HEK293 (cell line): ENCODE measurements at regions not wholly inside any gene's neighbourhood (a gene's known extent, or its start where the extent isn't known, plus 50 kb on each side); places are given as distances from the start of the nearest gene placed in this dataset.

Experiments used
- CTCF ChIA-PET: fragments of 350-600 bp; formaldehyde crosslinking; extraction: SDS; loops from one replicate; lab custom pipeline; 2021; ENCODE audit warnings: antibody characterized with exemption; lab: Yijun Ruan, JAX
- POLR2A ChIA-PET: fragments of 300-600 bp; formaldehyde crosslinking; extraction: SDS; loops from one replicate; lab custom pipeline; 2020; ENCODE audit warnings: antibody characterized with exemption, inconsistent platforms; lab: Yijun Ruan, JAX
- H3K27ac ChIP-seq: fragments of 200-500 bp; sonication (Bioruptor generic); 2 replicates; pipeline ENCODE4 v1.5.1; 2014; ENCODE audit warnings: low read depth, low read length, control low read depth, inconsistent platforms; ENCODE audit errors: extremely low read depth
- H3K36me3 ChIP-seq, 2 experiments: fragments of 200-500 bp in 1 of 2; sonication (Bioruptor generic) in 1 of 2; 1 replicate in 1 of 2; 2 replicates in 1 of 2; pipeline ENCODE4 v1.5.1; 2014 to 2017; ENCODE audit warnings: inconsistent platforms in 2 of 2, low read length in 2 of 2; ENCODE audit not compliant: control insufficient read depth in 2 of 2, insufficient read depth in 1 of 2
- H3K4me1 ChIP-seq: fragments of 200-500 bp; sonication (Bioruptor generic); 2 replicates; pipeline ENCODE4 v1.5.1; 2014; ENCODE audit warnings: mild to moderate bottlenecking, low read length, inconsistent platforms; ENCODE audit not compliant: control insufficient read depth, insufficient read depth
- H3K4me3 ChIP-seq: 2 replicates; pipeline ENCODE4 v1.5.1; 2011; ENCODE audit warnings: low read depth, mild to moderate bottlenecking, control low read depth, low read length, moderate library complexity
- H3K9me3 ChIP-seq: fragments of 200-500 bp; sonication (Bioruptor generic); 2 replicates; pipeline ENCODE4 v1.5.1; 2014; ENCODE audit warnings: low read depth, low read length, inconsistent platforms; ENCODE audit not compliant: control insufficient read depth, insufficient read depth
- IKZF3 ChIP-seq: fragments of 450-650 bp; IDR thresholded peaks from 2 replicates; pipeline ENCODE4 v1.5.0; 2018; ENCODE audit warnings: missing biosample characterization, mild to moderate bottlenecking, missing genetic modification characterization, moderate library complexity
- SP2 ChIP-seq: fragments of 450-650 bp; formaldehyde crosslinking; IDR thresholded peaks from 2 replicates; pipeline ENCODE4 v1.5.1; 2016; ENCODE audit warnings: missing biosample characterization, missing genetic modification characterization
- WT1 ChIP-seq: fragments of 450-650 bp; formaldehyde crosslinking; IDR thresholded peaks from 2 replicates; pipeline ENCODE4 v1.5.1; 2016; ENCODE audit warnings: missing biosample characterization, missing genetic modification characterization
- YY1 ChIP-seq: fragments of 450-650 bp; formaldehyde crosslinking; IDR thresholded peaks from 2 replicates; pipeline ENCODE4 v1.5.1; 2018; ENCODE audit warnings: missing biosample characterization, missing genetic modification characterization
- ZEB2 ChIP-seq: fragments of 450-650 bp; formaldehyde crosslinking; IDR thresholded peaks from 2 replicates; pipeline ENCODE4 v1.5.1; 2016; ENCODE audit warnings: missing biosample characterization, missing genetic modification characterization
- ZNF146 ChIP-seq: fragments of 450-650 bp; formaldehyde crosslinking; IDR thresholded peaks from 2 replicates; pipeline ENCODE4 v1.5.1; 2016; ENCODE audit warnings: missing biosample characterization, missing genetic modification characterization
- ZNF184 ChIP-seq: fragments of 450-650 bp; IDR thresholded peaks from 2 replicates; pipeline ENCODE4 v1.5.1; 2018; ENCODE audit warnings: missing biosample characterization, mild to moderate bottlenecking, missing genetic modification characterization
- ZNF223 ChIP-seq: fragments of 450-650 bp; formaldehyde crosslinking; IDR thresholded peaks from 2 replicates; pipeline ENCODE4 v1.5.1; 2016; ENCODE audit warnings: missing biosample characterization, missing genetic modification characterization
- ZNF324 ChIP-seq: fragments of 450-650 bp; formaldehyde crosslinking; IDR thresholded peaks from 2 replicates; pipeline ENCODE4 v1.5.1; 2016; ENCODE audit warnings: missing biosample characterization, missing genetic modification characterization
- ZNF341 ChIP-seq: fragments of 450-650 bp; formaldehyde crosslinking; IDR thresholded peaks from 2 replicates; pipeline ENCODE4; 2016; ENCODE audit warnings: low read depth, missing biosample characterization, missing genetic modification characterization
- ZNF530 ChIP-seq: fragments of 450-650 bp; formaldehyde crosslinking; IDR thresholded peaks from 2 replicates; pipeline ENCODE4 v1.5.1; 2016; ENCODE audit warnings: low read depth, missing biosample characterization, missing genetic modification characterization
- ZNF558 ChIP-seq: fragments of 450-650 bp; formaldehyde crosslinking; IDR thresholded peaks from 2 replicates; pipeline ENCODE4 v1.5.1; 2016; ENCODE audit warnings: missing biosample characterization, missing genetic modification characterization
- ZNF658 ChIP-seq: fragments of 450-650 bp; formaldehyde crosslinking; IDR thresholded peaks from 2 replicates; pipeline ENCODE4; 2016; ENCODE audit warnings: missing biosample characterization, missing genetic modification characterization
- ZNF830 ChIP-seq: fragments of 450-650 bp; IDR thresholded peaks from 2 replicates; pipeline ENCODE4 v1.5.0; 2018; ENCODE audit warnings: missing biosample characterization, missing genetic modification characterization, low read depth, mild to moderate bottlenecking, moderate library complexity
- ZNF843 ChIP-seq: fragments of 450-650 bp; formaldehyde crosslinking; IDR thresholded peaks from 2 replicates; pipeline ENCODE4 v1.5.1; 2016; ENCODE audit warnings: missing biosample characterization, missing genetic modification characterization
- ZSCAN16 ChIP-seq: fragments of 450-650 bp; formaldehyde crosslinking; IDR thresholded peaks from 2 replicates; pipeline ENCODE4 v1.5.1; 2016; ENCODE audit warnings: missing biosample characterization, missing genetic modification characterization
- ZXDB ChIP-seq: fragments of 450-650 bp; formaldehyde crosslinking; IDR thresholded peaks from 2 replicates; pipeline ENCODE4 v1.5.1; 2016; ENCODE audit warnings: missing biosample characterization, missing genetic modification characterization
- TF ChIP-seq, protein P1 (sequence below): fragments of 450-650 bp; formaldehyde crosslinking; optimal IDR thresholded peaks from 2 replicates; pipeline ENCODE3; 2016; ENCODE audit warnings: missing biosample characterization, mild to moderate bottlenecking, missing genetic modification characterization
- TF ChIP-seq, protein P2 (sequence below): fragments of 450-650 bp; formaldehyde crosslinking; IDR thresholded peaks from 2 replicates; pipeline ENCODE4 v1.5.1; 2016; ENCODE audit warnings: missing biosample characterization, missing genetic modification characterization
- TF ChIP-seq, protein P3 (sequence below): fragments of 450-650 bp; IDR thresholded peaks from 2 replicates; pipeline ENCODE4 v1.5.1; 2018; ENCODE audit warnings: missing biosample characterization, mild to moderate bottlenecking, missing genetic modification characterization

DNA sequence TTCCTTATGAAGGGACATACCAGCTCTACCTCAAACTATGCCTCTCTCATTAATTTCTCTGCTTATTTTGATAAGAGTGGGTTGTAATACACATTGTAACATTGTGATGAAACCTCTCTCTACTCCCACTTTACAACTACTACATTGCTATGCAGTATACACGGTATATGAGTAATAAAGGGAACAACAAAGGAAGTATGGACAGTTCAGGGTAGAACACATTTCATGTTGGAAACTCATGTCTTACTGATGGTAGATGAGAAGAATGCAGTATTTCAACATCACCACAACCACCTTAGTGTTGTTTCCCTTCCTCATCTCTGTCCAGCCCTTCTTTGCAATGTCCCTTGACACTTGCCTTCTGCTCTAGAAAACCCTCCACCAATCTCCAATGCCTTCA, 515.9 kb upstream of the CELF4 start:
- TF ChIP-seq YY1 (tag by site-specific recombination) (no peak), ZNF184 (no peak), SP2 (tag by site-specific recombination) (no peak), ZXDB (no peak), ZNF558 (tag by site-specific recombination) (no peak), WT1 (tag by site-specific recombination) (no peak), ZNF324 (tag by site-specific recombination) (no peak), ZNF341 (tag by site-specific recombination) (no peak), ZEB2 (tag by site-specific recombination) (no peak), ZNF843 (no peak), ZNF223 (tag by site-specific recombination) (no peak), ZNF146 (tag by site-specific recombination) (no peak), IKZF3 (tag by site-specific recombination) (no peak), ZNF530 (tag by site-specific recombination) (no peak)
- TF ChIP-seq, protein P1, sequence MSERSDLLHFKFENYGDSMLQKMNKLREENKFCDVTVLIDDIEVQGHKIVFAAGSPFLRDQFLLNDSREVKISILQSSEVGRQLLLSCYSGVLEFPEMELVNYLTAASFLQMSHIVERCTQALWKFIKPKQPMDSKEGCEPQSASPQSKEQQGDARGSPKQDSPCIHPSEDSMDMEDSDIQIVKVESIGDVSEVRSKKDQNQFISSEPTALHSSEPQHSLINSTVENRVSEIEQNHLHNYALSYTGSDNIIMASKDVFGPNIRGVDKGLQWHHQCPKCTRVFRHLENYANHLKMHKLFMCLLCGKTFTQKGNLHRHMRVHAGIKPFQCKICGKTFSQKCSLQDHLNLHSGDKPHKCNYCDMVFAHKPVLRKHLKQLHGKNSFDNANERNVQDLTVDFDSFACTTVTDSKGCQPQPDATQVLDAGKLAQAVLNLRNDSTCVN (tag by site-specific recombination) = no peak
- TF ChIP-seq, protein P2, sequence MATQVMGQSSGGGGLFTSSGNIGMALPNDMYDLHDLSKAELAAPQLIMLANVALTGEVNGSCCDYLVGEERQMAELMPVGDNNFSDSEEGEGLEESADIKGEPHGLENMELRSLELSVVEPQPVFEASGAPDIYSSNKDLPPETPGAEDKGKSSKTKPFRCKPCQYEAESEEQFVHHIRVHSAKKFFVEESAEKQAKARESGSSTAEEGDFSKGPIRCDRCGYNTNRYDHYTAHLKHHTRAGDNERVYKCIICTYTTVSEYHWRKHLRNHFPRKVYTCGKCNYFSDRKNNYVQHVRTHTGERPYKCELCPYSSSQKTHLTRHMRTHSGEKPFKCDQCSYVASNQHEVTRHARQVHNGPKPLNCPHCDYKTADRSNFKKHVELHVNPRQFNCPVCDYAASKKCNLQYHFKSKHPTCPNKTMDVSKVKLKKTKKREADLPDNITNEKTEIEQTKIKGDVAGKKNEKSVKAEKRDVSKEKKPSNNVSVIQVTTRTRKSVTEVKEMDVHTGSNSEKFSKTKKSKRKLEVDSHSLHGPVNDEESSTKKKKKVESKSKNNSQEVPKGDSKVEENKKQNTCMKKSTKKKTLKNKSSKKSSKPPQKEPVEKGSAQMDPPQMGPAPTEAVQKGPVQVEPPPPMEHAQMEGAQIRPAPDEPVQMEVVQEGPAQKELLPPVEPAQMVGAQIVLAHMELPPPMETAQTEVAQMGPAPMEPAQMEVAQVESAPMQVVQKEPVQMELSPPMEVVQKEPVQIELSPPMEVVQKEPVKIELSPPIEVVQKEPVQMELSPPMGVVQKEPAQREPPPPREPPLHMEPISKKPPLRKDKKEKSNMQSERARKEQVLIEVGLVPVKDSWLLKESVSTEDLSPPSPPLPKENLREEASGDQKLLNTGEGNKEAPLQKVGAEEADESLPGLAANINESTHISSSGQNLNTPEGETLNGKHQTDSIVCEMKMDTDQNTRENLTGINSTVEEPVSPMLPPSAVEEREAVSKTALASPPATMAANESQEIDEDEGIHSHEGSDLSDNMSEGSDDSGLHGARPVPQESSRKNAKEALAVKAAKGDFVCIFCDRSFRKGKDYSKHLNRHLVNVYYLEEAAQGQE (tag by site-specific recombination) = no peak
- TF ChIP-seq, protein P3, sequence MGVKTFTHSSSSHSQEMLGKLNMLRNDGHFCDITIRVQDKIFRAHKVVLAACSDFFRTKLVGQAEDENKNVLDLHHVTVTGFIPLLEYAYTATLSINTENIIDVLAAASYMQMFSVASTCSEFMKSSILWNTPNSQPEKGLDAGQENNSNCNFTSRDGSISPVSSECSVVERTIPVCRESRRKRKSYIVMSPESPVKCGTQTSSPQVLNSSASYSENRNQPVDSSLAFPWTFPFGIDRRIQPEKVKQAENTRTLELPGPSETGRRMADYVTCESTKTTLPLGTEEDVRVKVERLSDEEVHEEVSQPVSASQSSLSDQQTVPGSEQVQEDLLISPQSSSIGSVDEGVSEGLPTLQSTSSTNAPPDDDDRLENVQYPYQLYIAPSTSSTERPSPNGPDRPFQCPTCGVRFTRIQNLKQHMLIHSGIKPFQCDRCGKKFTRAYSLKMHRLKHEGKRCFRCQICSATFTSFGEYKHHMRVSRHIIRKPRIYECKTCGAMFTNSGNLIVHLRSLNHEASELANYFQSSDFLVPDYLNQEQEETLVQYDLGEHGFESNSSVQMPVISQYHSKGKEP (tag by site-specific recombination) = no peak
- TF ChIP-seq, all 188 proteins: peak for 0
- POLR2A ChIA-PET = no interaction called here

DNA sequence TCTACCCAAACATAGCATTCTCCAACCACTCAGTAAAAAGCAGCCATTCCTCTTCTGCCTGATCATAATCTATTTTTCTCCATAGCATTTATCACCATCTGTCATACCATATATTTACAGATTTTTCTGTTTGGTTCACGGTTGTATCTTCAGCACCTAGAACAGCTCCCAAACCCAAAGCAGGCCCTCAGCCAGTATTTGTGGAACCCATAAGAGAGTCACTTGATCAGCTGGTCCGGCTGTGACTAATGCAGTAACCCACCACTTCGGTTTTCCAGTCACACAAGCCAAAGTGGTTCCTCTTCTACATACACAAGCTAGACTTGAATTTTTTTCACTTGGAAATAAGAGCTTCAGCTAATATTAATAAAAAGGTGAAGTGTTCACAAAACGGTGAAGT, 511.6 kb upstream of the CELF4 start:
- Histone ChIP-seq H3K9me3 (no peaks in the 10 kb centered on the region), H3K4me3 (no peak overlapping the region), H3K36me3 (no peaks in the 10 kb centered on the region), H3K27ac (no peak overlapping the region), H3K4me1 (no peaks in the 10 kb centered on the region)
- CTCF ChIA-PET = no interaction called here
- TF ChIP-seq, protein P2 (tag by site-specific recombination) = peak; percentile 69
- TF ChIP-seq ZSCAN16 (no peak), ZNF658 (tag by site-specific recombination) (no peak), ZNF830 (tag by site-specific recombination) (no peak)
- POLR2A ChIA-PET = no interaction called here

More for the DNA sequence above, 515.9 kb upstream of the CELF4 start:
- CTCF ChIA-PET = no interaction called here
- Histone ChIP-seq H3K36me3 (no peaks in the 10 kb centered on the region), H3K27ac (no peak overlapping the region), H3K4me3 (no peak overlapping the region), H3K4me1 (no peaks in the 10 kb centered on the region), H3K9me3 (no peaks in the 10 kb centered on the region)
